ENCODE measurements at regions not wholly inside any gene's neighbourhood (a gene's known extent, or its start where the extent isn't known, plus 50 kb on each side); places are given as distances from the start of the nearest gene placed in this dataset.

DNA sequence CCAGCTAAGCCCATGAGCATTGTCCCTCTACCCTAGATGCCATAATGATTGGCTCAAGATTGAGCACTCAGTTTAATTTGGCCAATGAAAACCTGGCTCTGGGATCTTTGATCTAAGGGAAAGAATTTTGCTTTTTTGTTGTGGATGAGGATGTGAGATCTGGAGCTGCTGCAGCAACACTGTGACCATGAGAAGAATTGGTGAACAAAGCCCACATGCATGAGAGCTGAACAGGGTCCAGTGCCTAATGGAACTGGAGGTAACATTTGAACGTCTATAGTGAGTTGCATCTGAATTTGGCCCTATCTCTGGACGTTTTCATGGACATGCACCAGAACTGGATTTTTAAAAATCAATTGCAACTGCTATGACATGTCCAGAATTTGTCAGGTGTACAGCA, 338.6 kb downstream of the AACS start:
- no peak for TF ChIP-seq GATA3 (IDR thresholded peaks at IDR 0.05; ENCODE audit: low read depth, low read length)

DNA sequence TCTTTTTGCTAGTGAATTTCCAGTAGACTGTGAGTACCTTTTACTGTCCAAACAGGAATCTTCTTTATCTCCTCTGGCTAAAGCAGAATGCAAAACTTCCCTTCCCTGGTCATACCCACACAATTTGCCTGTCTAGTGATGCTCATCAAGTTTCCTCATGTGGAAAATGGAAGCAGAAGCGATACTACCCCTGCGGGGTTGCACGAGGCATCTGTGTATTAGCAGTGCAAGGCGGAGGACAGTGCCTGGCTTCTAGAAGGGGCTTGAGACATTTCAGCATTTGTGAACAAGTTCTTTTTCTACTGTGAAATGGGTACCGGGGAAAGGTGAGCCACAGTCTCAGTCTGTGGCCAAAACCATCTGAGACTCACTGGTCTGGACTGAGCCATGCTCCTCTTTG, 340.9 kb downstream of the AACS start:
- TF ChIP-seq GATA3 (IDR thresholded peaks at IDR 0.05; ENCODE audit: low read depth, low read length) (no peak), GATA2 (IDR thresholded peaks at IDR 0.05; ENCODE audit: low read depth, low read length) (no peak)

DNA sequence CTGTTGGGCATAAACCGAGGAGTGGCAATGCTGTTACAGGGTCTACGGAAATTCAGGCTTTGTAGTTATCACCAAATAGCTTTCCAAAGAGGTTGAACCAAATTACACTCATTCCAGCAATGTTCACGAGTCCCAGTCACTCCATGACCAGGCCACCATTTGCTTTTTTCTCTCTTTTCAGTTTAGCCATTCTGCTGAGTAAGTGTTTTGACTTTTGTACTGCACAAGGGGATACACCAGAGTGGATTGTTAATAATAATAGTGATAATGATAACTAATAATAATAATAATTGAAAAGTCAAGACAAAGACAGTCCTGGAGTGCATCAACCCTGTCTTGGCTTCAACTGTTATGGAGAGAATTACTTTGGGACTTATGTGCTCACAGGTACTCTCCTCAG, 343.5 kb downstream of the AACS start:
- TF ChIP-seq GATA3 (IDR thresholded peaks at IDR 0.05; ENCODE audit: low read depth, low read length) (no peak), GATA2 (IDR thresholded peaks at IDR 0.05; ENCODE audit: low read depth, low read length) (no peak)

DNA sequence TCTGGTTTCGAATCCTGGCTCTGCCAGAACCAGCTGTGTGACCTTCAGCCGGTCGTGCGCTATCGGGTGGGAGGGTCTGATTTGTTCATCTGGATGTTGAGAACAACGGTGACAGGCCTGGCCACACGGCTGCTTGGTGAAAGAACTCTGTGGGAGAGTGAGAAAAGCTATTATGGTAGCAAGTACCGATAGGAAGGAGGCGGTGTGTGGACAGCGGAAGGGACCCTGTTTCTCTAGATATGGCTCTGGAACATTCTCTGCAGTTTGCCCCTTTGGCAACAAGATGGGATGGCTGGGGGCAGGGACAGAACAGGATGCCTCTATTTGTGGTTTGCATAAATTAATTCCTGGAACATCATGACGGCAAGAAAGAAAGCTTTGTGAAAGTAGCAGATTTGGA, 347.3 kb downstream of the AACS start:
- TF ChIP-seq GATA3 (IDR thresholded peaks at IDR 0.05; ENCODE audit: low read depth, low read length): no peak
- TF ChIP-seq GATA2 (IDR thresholded peaks at IDR 0.05; ENCODE audit: low read depth, low read length): no peak

DNA sequence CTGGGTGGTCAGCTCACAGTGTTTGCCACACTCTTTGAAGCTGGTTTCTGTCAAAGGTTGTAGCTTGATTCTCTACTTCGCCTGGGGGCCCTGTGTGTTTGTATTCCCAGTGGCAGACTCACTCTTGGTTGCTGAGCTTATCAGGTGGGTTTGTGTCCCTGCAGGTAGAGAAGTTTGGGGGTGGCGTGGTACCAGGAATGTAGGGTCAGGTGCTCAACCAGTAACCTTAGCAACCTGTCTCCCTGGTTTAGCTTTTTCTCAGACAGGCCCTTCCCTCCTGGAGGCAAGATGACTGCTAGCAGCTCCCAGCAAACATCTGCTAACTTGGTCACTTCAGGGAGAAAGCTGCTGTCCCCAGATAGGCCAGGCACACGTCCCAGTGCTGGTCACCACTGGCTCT, 352.2 kb downstream of the AACS start:
- TF ChIP-seq GATA3 (IDR thresholded peaks at IDR 0.05; ENCODE audit: low read depth, low read length) (no peak), GATA2 (IDR thresholded peaks at IDR 0.05; ENCODE audit: low read depth, low read length) (no peak)

GRCh38 chr12:125418902-125419564, 353.8 kb downstream of the AACS start:
- no peak for TF ChIP-seq GATA2 (IDR thresholded peaks at IDR 0.05; ENCODE audit: low read depth, low read length)
- TF ChIP-seq GATA3 (IDR thresholded peaks at IDR 0.05; ENCODE audit: low read depth, low read length): no peak

GRCh38 chr12:125424909-125425308, 359.7 kb downstream of the AACS start:
- no peak for TF ChIP-seq GATA3 (IDR thresholded peaks at IDR 0.05; ENCODE audit: low read depth, low read length)
- TF ChIP-seq GATA2 (IDR thresholded peaks at IDR 0.05; ENCODE audit: low read depth, low read length): no peak

DNA sequence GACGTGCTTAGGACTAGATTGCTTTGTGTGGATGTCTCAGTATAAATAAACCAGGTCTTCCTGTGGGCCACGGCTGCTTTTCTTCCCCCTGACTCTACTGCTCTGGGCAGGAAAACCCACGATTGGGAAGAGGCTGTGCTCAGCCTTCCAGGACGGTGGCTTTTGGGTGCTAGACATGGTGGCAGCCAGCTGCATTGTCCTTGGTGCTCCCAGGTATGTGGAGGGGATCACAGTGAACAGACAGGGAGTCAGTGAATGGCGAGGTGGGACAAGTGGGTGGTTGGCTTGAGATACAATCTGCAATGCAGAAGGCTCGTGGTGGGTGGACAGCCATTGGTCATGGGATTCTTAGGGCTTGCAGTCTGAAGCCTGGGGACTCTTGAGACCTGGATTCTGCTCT, 366.3 kb downstream of the AACS start:
- TF ChIP-seq GATA3 (IDR thresholded peaks at IDR 0.05; ENCODE audit: low read depth, low read length) (no peak), GATA2 (IDR thresholded peaks at IDR 0.05; ENCODE audit: low read depth, low read length) (no peak)

DNA sequence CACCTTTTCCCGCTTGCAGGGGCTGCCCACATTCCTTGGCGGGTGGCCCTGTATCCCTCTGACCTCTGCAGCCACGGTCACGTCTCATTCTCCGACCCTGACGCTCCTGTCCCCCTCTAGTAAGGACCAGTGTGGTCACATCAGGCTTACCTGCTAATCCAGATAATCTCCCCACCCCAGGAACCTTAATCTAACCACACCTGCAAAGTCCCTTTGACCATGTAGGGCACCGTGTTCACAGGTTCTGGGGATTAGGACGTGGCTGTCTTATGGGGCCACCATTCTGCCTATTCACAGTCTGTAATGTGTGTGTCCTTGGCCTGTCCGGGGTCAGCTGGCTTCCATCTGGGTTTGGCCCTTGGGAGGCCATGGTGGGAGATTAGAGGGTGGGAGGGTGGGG, 368.9 kb downstream of the AACS start:
- TF ChIP-seq GATA3 (IDR thresholded peaks at IDR 0.05; ENCODE audit: low read depth, low read length) (no peak), GATA2 (IDR thresholded peaks at IDR 0.05; ENCODE audit: low read depth, low read length) (no peak)

DNA sequence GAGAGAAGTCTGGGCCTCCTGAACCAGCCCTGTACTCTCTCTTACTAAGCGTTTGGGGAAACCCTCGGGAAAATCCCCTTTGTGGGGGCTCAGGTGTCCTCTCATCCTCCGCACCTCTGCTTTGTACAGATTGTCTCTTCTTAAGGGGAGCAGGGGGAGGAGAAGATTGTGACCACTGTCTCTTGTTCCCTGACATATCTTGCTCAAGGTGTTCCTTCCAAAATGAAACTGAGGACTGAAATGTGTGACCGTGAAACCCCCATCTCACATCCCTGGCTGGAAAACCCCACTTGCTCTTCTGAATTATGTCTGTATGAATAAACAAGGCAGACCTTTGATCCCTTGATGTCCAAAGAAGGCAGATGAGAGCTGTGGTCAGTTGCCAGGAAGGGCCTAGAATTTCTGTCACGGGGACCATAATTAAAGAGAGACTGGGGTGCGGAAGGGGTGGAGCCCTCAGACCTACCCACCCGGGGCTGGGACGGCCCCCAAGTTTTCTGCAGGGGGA, 369.8 kb downstream of the AACS start:
- TF ChIP-seq GATA2 (IDR thresholded peaks at IDR 0.05; ENCODE audit: low read depth, low read length) (no peak), GATA3 (IDR thresholded peaks at IDR 0.05; ENCODE audit: low read depth, low read length) (no peak)

DNA sequence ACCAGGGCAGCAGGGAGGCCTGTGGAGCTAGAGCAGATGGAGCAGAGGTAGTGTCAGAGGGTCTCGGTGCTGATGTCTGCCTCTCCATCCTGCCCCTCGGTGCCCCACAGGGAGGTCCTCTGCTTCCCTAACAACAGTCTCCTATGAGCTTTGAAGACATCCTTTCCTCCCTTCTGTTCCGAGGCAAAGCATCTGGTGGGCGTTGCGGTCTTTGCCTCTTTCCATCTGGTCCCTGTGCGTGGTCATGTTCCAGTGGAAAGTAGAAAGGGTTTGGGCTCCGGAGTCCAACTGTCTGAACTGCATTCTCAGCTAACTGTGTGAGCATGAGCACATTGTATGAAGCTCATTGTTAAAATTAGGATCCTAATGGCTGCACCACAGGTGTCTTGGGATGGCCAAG, 370.6 kb downstream of the AACS start:
- no peak for TF ChIP-seq GATA2 (IDR thresholded peaks at IDR 0.05; ENCODE audit: low read depth, low read length)
- TF ChIP-seq GATA3 (IDR thresholded peaks at IDR 0.05; ENCODE audit: low read depth, low read length): no peak

DNA sequence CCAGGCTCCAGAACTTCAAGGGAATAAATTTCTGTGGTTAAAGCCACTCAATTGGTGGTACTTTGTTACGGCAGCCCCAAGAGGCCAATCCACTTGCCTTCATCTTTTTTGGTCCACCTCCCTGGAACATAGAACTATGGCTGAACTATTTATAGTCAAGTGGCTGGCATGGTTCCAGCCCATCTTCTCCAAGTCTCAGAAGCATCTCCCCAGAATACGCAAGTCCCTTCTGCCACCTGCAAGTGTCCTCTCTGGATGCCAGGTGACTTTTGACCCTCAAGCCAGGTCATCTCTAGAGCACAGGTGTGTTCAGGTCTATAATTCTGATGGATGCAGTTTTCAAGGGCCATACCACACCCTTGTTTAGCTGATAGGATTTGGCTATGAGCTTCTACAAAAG, 371.5 kb downstream of the AACS start:
- TF ChIP-seq GATA3 (IDR thresholded peaks at IDR 0.05; ENCODE audit: low read depth, low read length): no peak
- TF ChIP-seq GATA2 (IDR thresholded peaks at IDR 0.05; ENCODE audit: low read depth, low read length): no peak

- TF ChIP-seq GATA2 (IDR thresholded peaks at IDR 0.05; ENCODE audit: low read depth, low read length): no peak
Observed at GRCh38 chr12:125440399-125440798, 375.2 kb downstream of the AACS start.

GRCh38 chr12:125443341-125443740, 378.1 kb downstream of the AACS start:
- no peak for TF ChIP-seq GATA2 (IDR thresholded peaks at IDR 0.05; ENCODE audit: low read depth, low read length)
- no peak for TF ChIP-seq GATA3 (IDR thresholded peaks at IDR 0.05; ENCODE audit: low read depth, low read length)

DNA sequence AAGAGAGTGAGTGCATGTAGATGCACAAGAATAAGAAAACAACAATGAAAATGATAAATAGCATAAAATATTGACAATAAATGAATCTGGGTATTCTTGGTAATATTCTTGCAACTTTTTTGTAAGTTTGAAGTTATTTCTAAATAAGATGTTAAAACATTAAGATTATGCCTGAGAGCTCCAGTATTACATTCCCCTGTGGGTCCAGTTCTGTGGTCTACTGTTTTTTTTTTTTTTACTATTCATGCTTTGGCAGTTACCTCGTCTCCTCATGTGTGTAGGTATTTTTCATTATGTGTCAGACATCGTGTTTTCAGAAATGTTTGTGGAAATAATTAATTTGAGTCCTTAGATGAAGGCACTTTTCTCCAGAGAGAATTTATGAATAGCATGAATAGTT, 386.2 kb downstream of the AACS start:
- TF ChIP-seq GATA2 (IDR thresholded peaks at IDR 0.05; ENCODE audit: low read depth, low read length): no peak
- no peak for TF ChIP-seq GATA3 (IDR thresholded peaks at IDR 0.05; ENCODE audit: low read depth, low read length)

DNA sequence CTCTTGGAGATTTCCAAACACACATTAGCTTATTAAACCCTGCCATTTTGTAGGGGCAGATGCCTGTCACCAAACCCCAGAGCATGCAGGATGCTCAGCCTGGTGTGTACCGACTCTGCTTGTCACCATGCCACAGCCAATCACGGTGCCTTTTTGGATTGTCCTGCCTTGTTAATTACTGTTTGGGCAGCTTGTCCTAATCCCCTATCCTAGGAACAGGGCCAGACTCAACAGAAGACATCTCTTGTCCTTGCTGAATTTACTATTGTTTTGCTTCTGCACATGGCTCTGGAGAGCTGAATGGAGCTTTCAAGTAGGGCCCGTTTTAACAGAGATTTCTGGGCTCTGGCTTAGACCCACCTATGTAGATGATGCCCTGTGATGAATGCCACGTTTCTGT, 388.5 kb downstream of the AACS start:
- TF ChIP-seq GATA3 (IDR thresholded peaks at IDR 0.05; ENCODE audit: low read depth, low read length): no peak
- no peak for TF ChIP-seq GATA2 (IDR thresholded peaks at IDR 0.05; ENCODE audit: low read depth, low read length)

Data from SH-SY5Y (cell line).